H1 (cell line): ENCODE measurements at regions not wholly inside any gene's neighbourhood (a gene's known extent, or its start where the extent isn't known, plus 50 kb on each side); places are given as distances from the start of the nearest gene placed in this dataset.
"Not testable (repeated sequence)": the region's sequence is repeated elsewhere in the genome, so short reads cannot be mapped to it uniquely, and the experiment has no call there.

Experiments
- CTCF ChIA-PET: fragments of 300-600 bp; sonication (Branson Sonifier 250); formaldehyde crosslinking; loops from one replicate; lab custom pipeline; 2021; ENCODE audit not compliant: partially characterized antibody; lab: Charles Lee
- POLR2A ChIA-PET: fragments of 300-600 bp; sonication (Branson Sonifier 250); formaldehyde crosslinking; loops from one replicate; lab custom pipeline; 2021; ENCODE audit warnings: inconsistent platforms; ENCODE audit not compliant: partially characterized antibody; lab: Charles Lee
- DNase-seq, 2 experiments: peaks; one replicate each; pipeline versions ENCODE4 v3.0.0 to v3.0.0-alpha.2; 2010 to 2022; ENCODE audit warnings: low spot score in 2 of 2, low read depth in 1 of 2, mixed read lengths in 1 of 2
- FAIRE-seq: peaks from 2 replicates; lab custom pipeline; 2011; peaks lifted over from hg19 to GRCh38; lab: Jason Lieb, UNC
- H2AFZ ChIP-seq: 2 replicates; pipeline ENCODE4 v1.8.1; 2012; ENCODE audit warnings: low read length, inconsistent platforms
- H2AK5ac ChIP-seq: 2 replicates; pipeline ENCODE4 v1.6.1; 2013; ENCODE audit warnings: low read depth, low read length
- H2BK120ac ChIP-seq: replicated peaks from 2 replicates; pipeline ENCODE3; 2013; ENCODE audit warnings: low read depth, low read length, inconsistent platforms
- H2BK12ac ChIP-seq: 2 replicates; pipeline ENCODE4 v1.6.1; 2013; ENCODE audit warnings: low read depth, low read length
- H2BK15ac ChIP-seq: 2 replicates; pipeline ENCODE4 v1.6.1; 2013; ENCODE audit warnings: low read length
- H2BK20ac ChIP-seq: 2 replicates; pipeline ENCODE4 v1.6.1; 2013; ENCODE audit warnings: low read length
- H2BK5ac ChIP-seq: 2 replicates; pipeline ENCODE4 v1.6.1; 2013; ENCODE audit warnings: low read depth, low read length
- H3K14ac ChIP-seq: 2 replicates; pipeline ENCODE4 v1.6.1; 2013; ENCODE audit warnings: inconsistent platforms; ENCODE audit not compliant: insufficient read length
- H3K18ac ChIP-seq: 2 replicates; pipeline ENCODE4 v1.6.1; 2013; ENCODE audit warnings: low read length; ENCODE audit errors: extremely low read depth
- H3K23ac ChIP-seq: 2 replicates; pipeline ENCODE4 v1.6.1; 2013; ENCODE audit warnings: inconsistent platforms; ENCODE audit not compliant: insufficient read length
- H3K23me2 ChIP-seq: 2 replicates; pipeline ENCODE4 v1.6.1; 2013; ENCODE audit warnings: low read depth, low read length
- H3K27ac ChIP-seq: 2 replicates; pipeline ENCODE4 v1.6.1; 2011; ENCODE audit warnings: low read depth, low read length, inconsistent platforms
- H3K27me3 ChIP-seq, 4 experiments: replicated peaks in 1 of 4; 1 replicate in 1 of 4; 2 replicates in 3 of 4; pipeline versions ENCODE4 v1.6.1 to v1.8.1; 2011 to 2013; ENCODE audit warnings: low read length in 3 of 4, mild to moderate bottlenecking in 3 of 4, inconsistent platforms in 2 of 4, mixed read lengths in 2 of 4, moderate library complexity in 1 of 4; ENCODE audit not compliant: control insufficient read depth in 3 of 4, insufficient read depth in 3 of 4; ENCODE audit errors: extremely low read depth in 1 of 4
- H3K36me3 ChIP-seq, 4 experiments: 2 replicates each; pipeline versions ENCODE4 v1.6.1 to v1.8.1; 2011 to 2013; ENCODE audit warnings: mild to moderate bottlenecking in 4 of 4, low read length in 3 of 4, moderate library complexity in 2 of 4, control low read depth in 1 of 4, inconsistent platforms in 1 of 4; ENCODE audit not compliant: insufficient read depth in 4 of 4, control insufficient read depth in 2 of 4
- H3K4ac ChIP-seq: replicated peaks from 2 replicates; pipeline ENCODE3; 2013; ENCODE audit warnings: low read length, low read depth, mixed read lengths, inconsistent platforms; ENCODE audit not compliant: insufficient read length
- H3K4me1 ChIP-seq, 4 experiments: replicated peaks in 1 of 4; 1 replicate in 1 of 4; 2 replicates in 3 of 4; pipeline versions ENCODE4 v1.6.1 to v1.8.1; 2011 to 2013; ENCODE audit warnings: low read length in 3 of 4, inconsistent platforms in 2 of 4, mixed read lengths in 1 of 4; ENCODE audit not compliant: insufficient read depth in 4 of 4, control insufficient read depth in 3 of 4
- H3K4me2 ChIP-seq, 2 experiments: 2 replicates each; pipeline versions ENCODE4 v1.6.1 to v1.8.1; 2011 to 2013; ENCODE audit warnings: low read depth in 2 of 2, low read length in 2 of 2, control low read depth in 1 of 2, inconsistent platforms in 1 of 2, mild to moderate bottlenecking in 1 of 2; ENCODE audit not compliant: insufficient read depth in 1 of 2
- H3K4me3 ChIP-seq, 4 experiments: fragments of 200-600, 300-600 bp in 1 of 4; sonication (generic), shearing (Covaris generic), sonication (Bioruptor Twin) in 1 of 4; 2 replicates each; pipeline versions ENCODE4 v1.5.1 to v1.8.1; 2011 to 2016; ENCODE audit warnings: low read length in 4 of 4, low read depth in 3 of 4, control low read depth in 2 of 4, inconsistent platforms in 2 of 4, mild to moderate bottlenecking in 2 of 4, mixed read lengths in 1 of 4, moderate library complexity in 1 of 4; ENCODE audit not compliant: insufficient read depth in 2 of 4; ENCODE audit errors: extremely low read depth in 1 of 4
- H3K56ac ChIP-seq: replicated peaks from 2 replicates; pipeline ENCODE3; 2013; ENCODE audit warnings: low read depth, mild to moderate bottlenecking, mixed read lengths, low read length, inconsistent platforms; ENCODE audit not compliant: insufficient read length
- H3K79me1 ChIP-seq: 2 replicates; pipeline ENCODE4 v1.6.1; 2013; ENCODE audit warnings: low read depth, low read length, control low read depth
- H3K79me2 ChIP-seq, 2 experiments: 2 replicates each; pipeline versions ENCODE4 v1.6.1 to v1.8.1; 2012 to 2013; ENCODE audit warnings: low read length in 2 of 2, mild to moderate bottlenecking in 2 of 2, inconsistent platforms in 1 of 2; ENCODE audit not compliant: insufficient read depth in 2 of 2, control insufficient read depth in 1 of 2
- H3K9ac ChIP-seq, 4 experiments: replicated peaks in 1 of 4; 1 replicate in 1 of 4; 2 replicates in 3 of 4; pipeline versions ENCODE4 v1.6.1 to v1.8.1; 2011 to 2013; ENCODE audit warnings: low read depth in 3 of 4, low read length in 3 of 4, control low read depth in 2 of 4, mild to moderate bottlenecking in 2 of 4, moderate library complexity in 2 of 4, inconsistent platforms in 1 of 4; ENCODE audit errors: extremely low read depth in 1 of 4
- H3K9me3 ChIP-seq, 2 experiments: 2 replicates each; pipeline versions ENCODE4 v1.6.1 to v1.8.1; 2012 to 2013; ENCODE audit warnings: mild to moderate bottlenecking in 2 of 2, moderate library complexity in 2 of 2, control low read depth in 1 of 2, inconsistent platforms in 1 of 2, low read depth in 1 of 2, low read length in 1 of 2, mixed read lengths in 1 of 2; ENCODE audit not compliant: insufficient read depth in 2 of 2
- H4K20me1 ChIP-seq, 2 experiments: replicated peaks in 1 of 2; 2 replicates each; pipeline versions ENCODE3 to v1.8.1; 2011 to 2013; ENCODE audit warnings: inconsistent platforms in 2 of 2, low read length in 2 of 2, mild to moderate bottlenecking in 1 of 2; ENCODE audit not compliant: insufficient read depth in 2 of 2, control insufficient read depth in 1 of 2
- H4K5ac ChIP-seq: 2 replicates; pipeline ENCODE4 v1.6.1; 2013; ENCODE audit warnings: low read length, low read depth, mixed read lengths, inconsistent platforms; ENCODE audit not compliant: insufficient read length
- H4K8ac ChIP-seq: 2 replicates; pipeline ENCODE4 v1.8.0; 2013; ENCODE audit warnings: mild to moderate bottlenecking, moderate library complexity, low read length, inconsistent platforms; ENCODE audit not compliant: insufficient read depth; ENCODE audit errors: extremely low read depth
- H4K91ac ChIP-seq: replicated peaks from 2 replicates; pipeline ENCODE3; 2013; ENCODE audit warnings: low read length, mixed read lengths, inconsistent platforms; ENCODE audit not compliant: insufficient read length
- WGBS, 2 experiments: shearing (Covaris generic) in 1 of 2; methylation state at CpG; one replicate each; pipeline versions ENCODE4 v1.1.6 to v1.1.7; 2013 to 2015; ENCODE audit warnings: low lambda C conversion rate in 2 of 2, mixed read lengths in 2 of 2, inconsistent platforms in 1 of 2, low coverage in 1 of 2, missing lambda C conversion rate in 1 of 2; ENCODE audit not compliant: insufficient replicate concordance in 2 of 2, insufficient coverage in 1 of 2, insufficient read length in 1 of 2; ENCODE audit errors: extremely low coverage in 1 of 2, missing lambda C conversion rate in 1 of 2; 5-methylcytosine and 5-hydroxymethylcytosine counted together

DNA sequence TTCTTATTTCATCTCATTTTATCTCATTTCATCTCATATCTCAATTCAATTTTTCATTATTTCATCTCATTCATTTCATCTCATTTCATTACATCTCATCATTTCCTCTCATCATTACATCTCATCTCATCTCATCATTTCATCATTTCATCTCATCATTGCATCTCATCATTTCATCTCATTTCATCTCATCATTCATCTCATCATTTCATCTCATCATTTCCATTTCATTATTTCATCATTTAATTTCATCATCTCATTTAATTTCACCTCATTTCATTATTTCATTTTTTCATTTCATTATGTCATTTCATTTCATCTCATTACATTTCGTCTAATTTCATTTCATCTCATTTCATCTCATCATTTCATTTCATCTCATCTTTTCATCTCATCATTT is 2867.8 kb downstream of the RPIA start:
- H2AK5ac ChIP-seq, FAIRE-seq, H3K27me3 ChIP-seq, H3K18ac ChIP-seq, H2BK5ac ChIP-seq, H3K4ac ChIP-seq, CTCF ChIA-PET, H3K4me2 ChIP-seq, H3K14ac ChIP-seq, H3K79me1 ChIP-seq, H4K20me1 ChIP-seq, H3K36me3 ChIP-seq, H3K79me2 ChIP-seq, DNase-seq, H2BK120ac ChIP-seq, H3K4me3 ChIP-seq, H3K23me2 ChIP-seq, POLR2A ChIA-PET, H2BK15ac ChIP-seq, H2BK20ac ChIP-seq, H3K23ac ChIP-seq, H2BK12ac ChIP-seq, H3K9me3 ChIP-seq, H3K56ac ChIP-seq, H4K5ac ChIP-seq, H3K9ac ChIP-seq, H4K91ac ChIP-seq, H2AFZ ChIP-seq, H4K8ac ChIP-seq, H3K27ac ChIP-seq, H3K4me1 ChIP-seq: not testable (repeated sequence)
- 100% methylated on average over 1 of the region's 1 CpG; no CpG with 5 or more reads in 1 of the 2 experiments for WGBS, 2 experiments

GRCh38 chr2:91559886-91560614 is 2868.6 kb downstream of the RPIA start:
- H2BK20ac ChIP-seq, H3K79me2 ChIP-seq, H4K91ac ChIP-seq, H3K4me2 ChIP-seq, FAIRE-seq, H3K27ac ChIP-seq, POLR2A ChIA-PET, H3K79me1 ChIP-seq, H3K36me3 ChIP-seq, H3K18ac ChIP-seq, H4K5ac ChIP-seq, H3K23me2 ChIP-seq, H2AK5ac ChIP-seq, CTCF ChIA-PET, H2BK15ac ChIP-seq, H3K23ac ChIP-seq, H3K27me3 ChIP-seq, H2BK120ac ChIP-seq, DNase-seq, H3K14ac ChIP-seq, H3K9ac ChIP-seq, H3K4ac ChIP-seq, H4K8ac ChIP-seq, H3K9me3 ChIP-seq, H4K20me1 ChIP-seq, H3K4me3 ChIP-seq, H3K56ac ChIP-seq, H2BK12ac ChIP-seq, H2AFZ ChIP-seq, H2BK5ac ChIP-seq, H3K4me1 ChIP-seq: not testable (repeated sequence)
